ENCODE measurements at regions not wholly inside any gene's neighbourhood (a gene's known extent, or its start where the extent isn't known, plus 50 kb on each side); places are given as distances from the start of the nearest gene placed in this dataset.
"Not testable (repeated sequence)": the region's sequence is repeated elsewhere in the genome, so short reads cannot be mapped to it uniquely, and the experiment has no call there.

- DNase-seq (ENCODE audit: low read depth): no peak
Observed at GRCh38 chr11:112310848-112311247, 50.2 kb upstream of the PLET1 start.

- DNase-seq (ENCODE audit: low read depth): no peak
Observed at GRCh38 chr11:112315057-112315720, 54.5 kb upstream of the PLET1 start.

GRCh38 chr11:112315861-112316739, 55.4 kb upstream of the PLET1 start:
- DNase-seq (ENCODE audit: low read depth): no peak

GRCh38 chr11:112316971-112317370, 56.3 kb upstream of the PLET1 start:
- DNase-seq (ENCODE audit: low read depth): no peak

GRCh38 chr11:112318184-112318591, 57.5 kb upstream of the PLET1 start:
- DNase-seq (ENCODE audit: low read depth): no peak

GRCh38 chr11:112318661-112319060, 58.0 kb upstream of the PLET1 start:
- DNase-seq (ENCODE audit: low read depth): no peak

GRCh38 chr11:112320668-112321067, 60.0 kb upstream of the PLET1 start:
- DNase-seq (ENCODE audit: low read depth): no peak

GRCh38 chr11:112321501-112322172, 61.0 kb upstream of the PLET1 start:
- DNase-seq (ENCODE audit: low read depth): no peak

- no peak for DNase-seq (ENCODE audit: low read depth)
Observed at GRCh38 chr11:112322173-112322790, 61.6 kb upstream of the PLET1 start.

- DNase-seq (ENCODE audit: low read depth): no peak
Observed at GRCh38 chr11:112334381-112334780, 73.7 kb upstream of the PLET1 start.

- no peak for DNase-seq (ENCODE audit: low read depth)
Observed at GRCh38 chr11:112336356-112336886, 75.8 kb upstream of the PLET1 start.

GRCh38 chr11:112339566-112339965, 78.9 kb upstream of the PLET1 start:
- no peak for DNase-seq (ENCODE audit: low read depth)

- DNase-seq (ENCODE audit: low read depth): no peak
Observed at GRCh38 chr11:112343368-112344039, 82.8 kb upstream of the PLET1 start.

- DNase-seq (ENCODE audit: low read depth): no peak
Observed at GRCh38 chr11:112344040-112344413, 83.4 kb upstream of the PLET1 start.

GRCh38 chr11:112345166-112345565, 84.5 kb upstream of the PLET1 start:
- no peak for DNase-seq (ENCODE audit: low read depth)

- DNase-seq (ENCODE audit: low read depth): no peak
Observed at GRCh38 chr11:112345706-112346105, 85.0 kb upstream of the PLET1 start.

- DNase-seq (ENCODE audit: low read depth): no peak
Observed at GRCh38 chr11:112346586-112346985, 85.9 kb upstream of the PLET1 start.

GRCh38 chr11:112348480-112349029, 87.9 kb upstream of the PLET1 start:
- DNase-seq (ENCODE audit: low read depth): no peak

- not testable (repeated sequence) for DNase-seq (ENCODE audit: low read depth)
Observed at GRCh38 chr11:112351423-112351822, 90.8 kb upstream of the PLET1 start.

- DNase-seq (ENCODE audit: low read depth): no peak
Observed at GRCh38 chr11:112352907-112353306, 92.2 kb upstream of the PLET1 start.

GRCh38 chr11:112354364-112354763, 93.7 kb upstream of the PLET1 start:
- no peak for DNase-seq (ENCODE audit: low read depth)

Data from stimulated activated CD8-positive, alpha-beta memory T cell treated with anti-CD3 and anti-CD28 coated beads, Interleukin-15, amount 100 ng/mL, for 24 hours (primary cell).